Smooth muscle cell (in vitro differentiated cells): ENCODE measurements at regions not wholly inside any gene's neighbourhood (a gene's known extent, or its start where the extent isn't known, plus 50 kb on each side); places are given as distances from the start of the nearest gene placed in this dataset.

ENCODE experiments used
- DNase-seq: peaks from one replicate; lab custom pipeline; 2025; ENCODE audit not compliant: unreplicated experiment; lab: John Stamatoyannopoulos, UW
- H2AFZ ChIP-seq: fragments of 200-600 bp; sonication (generic); 2 replicates; pipeline ENCODE4 v1.6.0; 2016; ENCODE audit warnings: antibody characterized with exemption, low read depth, mild to moderate bottlenecking
- H3F3A ChIP-seq: fragments of 200-600 bp; sonication (generic); 2 replicates; pipeline ENCODE4 v1.6.0; 2017; ENCODE audit warnings: antibody characterized with exemption, low read depth
- H3K27ac ChIP-seq: fragments of 200-600 bp; sonication (generic); 2 replicates; pipeline ENCODE4 v1.5.1; 2016; ENCODE audit warnings: low read depth, mild to moderate bottlenecking
- H3K27me3 ChIP-seq: fragments of 200-600 bp; sonication (generic); 2 replicates; pipeline ENCODE4 v1.6.1; 2016; ENCODE audit warnings: low read depth, mild to moderate bottlenecking
- H3K36me3 ChIP-seq: fragments of 200-600 bp; sonication (generic); 2 replicates; pipeline ENCODE4 v1.5.1; 2016; ENCODE audit warnings: low read depth
- H3K4me1 ChIP-seq: fragments of 200-600 bp; sonication (generic); 2 replicates; pipeline ENCODE4 v1.5.1; 2016; ENCODE audit warnings: low read depth
- H3K4me2 ChIP-seq: fragments of 200-600 bp; sonication (generic); 2 replicates; pipeline ENCODE4 v1.6.0; 2016; ENCODE audit warnings: mild to moderate bottlenecking
- H3K4me3 ChIP-seq: fragments of 200-600 bp; sonication (generic); 2 replicates; pipeline ENCODE4 v1.5.1; 2016; ENCODE audit warnings: mild to moderate bottlenecking
- H3K79me2 ChIP-seq: fragments of 200-600 bp; sonication (generic); 2 replicates; pipeline ENCODE4 v1.6.0; 2016; ENCODE audit warnings: low read depth, mild to moderate bottlenecking
- H3K9ac ChIP-seq: fragments of 200-600 bp; sonication (generic); 2 replicates; pipeline ENCODE4 v1.6.0; 2016; ENCODE audit warnings: low read depth
- H3K9me3 ChIP-seq: fragments of 200-600 bp; sonication (generic); replicated peaks from 2 replicates; pipeline ENCODE4 v1.5.1; 2016; ENCODE audit warnings: low read depth
- H4K20me1 ChIP-seq: fragments of 200-600 bp; sonication (generic); 2 replicates; pipeline ENCODE4 v1.6.0; 2016; ENCODE audit warnings: low read depth
- WGBS: methylation state at CpG from one replicate; pipeline ENCODE4 v1.1.7; 2016; ENCODE audit warnings: low lambda C conversion rate; 5-methylcytosine and 5-hydroxymethylcytosine counted together
- TF ChIP-seq, protein P1 (sequence below): fragments of 200-600 bp; sonication (generic); IDR thresholded peaks from 2 replicates; pipeline ENCODE4 v1.5.1; 2017; ENCODE audit warnings: borderline replicate concordance, mild to moderate bottlenecking, antibody characterized with exemption; ENCODE audit not compliant: insufficient read depth, poor library complexity, severe bottlenecking

DNA sequence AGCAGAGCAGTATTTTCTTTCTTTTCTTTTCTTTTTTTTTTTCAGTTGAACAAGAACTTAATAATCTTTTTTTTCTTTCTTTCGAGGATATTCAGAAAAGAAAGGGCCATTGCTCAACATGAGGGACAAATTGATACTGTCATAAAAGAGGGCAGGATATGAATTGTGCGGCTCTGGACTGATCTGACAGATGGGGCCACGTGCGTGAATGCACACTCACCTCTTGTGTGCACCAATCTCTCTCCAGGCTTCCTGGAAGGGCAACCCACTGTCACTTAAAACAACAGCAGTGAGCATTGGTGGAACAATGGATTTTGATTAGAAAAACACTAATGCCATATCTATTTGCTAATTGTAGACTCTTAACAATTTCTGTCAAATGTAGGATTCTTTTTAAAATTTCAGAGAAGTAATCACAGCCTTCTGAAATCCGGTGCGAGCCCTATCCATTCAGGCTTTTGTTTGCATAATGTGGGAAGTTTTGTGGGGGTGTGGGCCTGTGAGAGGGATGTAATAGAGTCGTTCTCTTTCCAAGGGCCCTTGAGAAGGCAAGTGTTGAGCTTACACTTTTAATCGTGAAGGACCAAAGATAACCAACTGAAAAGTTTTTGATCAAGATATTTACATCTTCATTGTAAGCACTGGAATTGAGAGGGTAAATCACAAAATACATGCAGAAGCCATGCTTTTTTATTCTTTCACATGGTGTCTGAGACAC is 298.8 kb downstream of the SP3 start:
- no peaks in the 10 kb centered on the region for H3K9me3 ChIP-seq
- no peak overlapping the region for H3K27ac ChIP-seq
- H3K36me3 ChIP-seq: no peaks in the 10 kb centered on the region
- TF ChIP-seq, protein P1, sequence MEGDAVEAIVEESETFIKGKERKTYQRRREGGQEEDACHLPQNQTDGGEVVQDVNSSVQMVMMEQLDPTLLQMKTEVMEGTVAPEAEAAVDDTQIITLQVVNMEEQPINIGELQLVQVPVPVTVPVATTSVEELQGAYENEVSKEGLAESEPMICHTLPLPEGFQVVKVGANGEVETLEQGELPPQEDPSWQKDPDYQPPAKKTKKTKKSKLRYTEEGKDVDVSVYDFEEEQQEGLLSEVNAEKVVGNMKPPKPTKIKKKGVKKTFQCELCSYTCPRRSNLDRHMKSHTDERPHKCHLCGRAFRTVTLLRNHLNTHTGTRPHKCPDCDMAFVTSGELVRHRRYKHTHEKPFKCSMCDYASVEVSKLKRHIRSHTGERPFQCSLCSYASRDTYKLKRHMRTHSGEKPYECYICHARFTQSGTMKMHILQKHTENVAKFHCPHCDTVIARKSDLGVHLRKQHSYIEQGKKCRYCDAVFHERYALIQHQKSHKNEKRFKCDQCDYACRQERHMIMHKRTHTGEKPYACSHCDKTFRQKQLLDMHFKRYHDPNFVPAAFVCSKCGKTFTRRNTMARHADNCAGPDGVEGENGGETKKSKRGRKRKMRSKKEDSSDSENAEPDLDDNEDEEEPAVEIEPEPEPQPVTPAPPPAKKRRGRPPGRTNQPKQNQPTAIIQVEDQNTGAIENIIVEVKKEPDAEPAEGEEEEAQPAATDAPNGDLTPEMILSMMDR: no peak
- no peaks in the 10 kb centered on the region for H3K27me3 ChIP-seq
- H3K4me1 ChIP-seq: peaks cover 11% of the 10 kb centered on the region
- no peak overlapping the region for H2AFZ ChIP-seq
- H4K20me1 ChIP-seq: no peaks in the 10 kb centered on the region
- 88% methylated on average over 8 of the region's 8 CpGs for WGBS
- no peaks in the 10 kb centered on the region for H3F3A ChIP-seq
- no peak overlapping the region for H3K4me3 ChIP-seq
- no peak for DNase-seq
- H3K4me2 ChIP-seq: no peak overlapping the region
- H3K79me2 ChIP-seq: no peaks in the 10 kb centered on the region
- no peak overlapping the region for H3K9ac ChIP-seq

DNA sequence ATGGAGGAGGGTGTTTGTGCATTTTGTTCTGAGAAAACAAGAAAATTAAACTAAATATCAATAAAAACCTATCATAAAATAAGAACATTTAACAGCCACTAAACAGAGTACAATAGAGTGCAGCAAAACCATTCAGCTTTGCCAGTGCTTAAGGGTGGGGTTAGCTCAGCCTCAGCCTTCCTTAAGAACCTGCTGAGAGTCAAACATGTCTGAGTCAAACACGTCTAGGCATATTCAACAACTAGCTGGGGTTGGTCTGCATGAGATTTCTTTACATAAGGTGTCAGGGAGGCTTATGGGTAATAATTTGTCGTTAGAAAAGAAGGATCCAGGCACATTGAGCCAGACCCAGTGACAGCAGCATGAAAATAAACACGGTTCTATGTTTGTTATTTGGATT is 298.2 kb downstream of the SP3 start:
- no peak overlapping the region for H3K4me2 ChIP-seq
- H3K4me1 ChIP-seq: peaks cover 11% of the 10 kb centered on the region
- WGBS: 73% methylated on average over 3 of the region's 3 CpGs
- H2AFZ ChIP-seq: no peak overlapping the region
- H3K27ac ChIP-seq: no peak overlapping the region
- H3K9ac ChIP-seq: no peak overlapping the region
- no peaks in the 10 kb centered on the region for H3K9me3 ChIP-seq
- H3K4me3 ChIP-seq: no peak overlapping the region
- no peaks in the 10 kb centered on the region for H3F3A ChIP-seq
- H4K20me1 ChIP-seq: no peaks in the 10 kb centered on the region
- no peak for DNase-seq
- no peaks in the 10 kb centered on the region for H3K27me3 ChIP-seq
- no peaks in the 10 kb centered on the region for H3K36me3 ChIP-seq
- TF ChIP-seq, protein P1: no peak
- no peaks in the 10 kb centered on the region for H3K79me2 ChIP-seq

DNA sequence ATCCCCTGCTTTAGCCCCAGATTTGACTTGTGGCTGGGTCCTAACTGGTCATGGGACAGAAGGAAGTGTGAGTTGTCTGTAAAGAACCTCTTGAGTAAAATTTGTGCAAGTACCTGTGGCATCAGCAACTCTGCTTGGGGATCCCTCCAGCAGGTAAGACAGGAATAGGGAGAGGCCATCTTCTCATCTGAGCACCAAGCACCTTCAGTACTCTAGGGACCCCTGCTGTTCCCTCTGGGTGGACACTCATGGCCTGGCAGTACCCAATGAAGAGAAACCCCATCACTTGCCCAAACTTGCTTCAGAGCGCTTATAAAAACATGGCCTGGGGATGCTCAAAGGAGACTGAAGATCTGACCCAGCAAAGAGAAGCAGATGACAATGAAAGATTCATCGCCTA is 297.8 kb downstream of the SP3 start:
- TF ChIP-seq, protein P1: no peak
- peaks cover 11% of the 10 kb centered on the region for H3K4me1 ChIP-seq
- no peak overlapping the region for H3K9ac ChIP-seq
- WGBS: 97% methylated on average over 2 of the region's 2 CpGs
- H3K27ac ChIP-seq: no peak overlapping the region
- H3K36me3 ChIP-seq: no peaks in the 10 kb centered on the region
- no peak overlapping the region for H3K4me2 ChIP-seq
- H3F3A ChIP-seq: no peaks in the 10 kb centered on the region
- H3K9me3 ChIP-seq: no peaks in the 10 kb centered on the region
- no peak for DNase-seq
- H4K20me1 ChIP-seq: no peaks in the 10 kb centered on the region
- no peaks in the 10 kb centered on the region for H3K27me3 ChIP-seq
- no peaks in the 10 kb centered on the region for H3K79me2 ChIP-seq
- no peak overlapping the region for H2AFZ ChIP-seq
- no peak overlapping the region for H3K4me3 ChIP-seq

DNA sequence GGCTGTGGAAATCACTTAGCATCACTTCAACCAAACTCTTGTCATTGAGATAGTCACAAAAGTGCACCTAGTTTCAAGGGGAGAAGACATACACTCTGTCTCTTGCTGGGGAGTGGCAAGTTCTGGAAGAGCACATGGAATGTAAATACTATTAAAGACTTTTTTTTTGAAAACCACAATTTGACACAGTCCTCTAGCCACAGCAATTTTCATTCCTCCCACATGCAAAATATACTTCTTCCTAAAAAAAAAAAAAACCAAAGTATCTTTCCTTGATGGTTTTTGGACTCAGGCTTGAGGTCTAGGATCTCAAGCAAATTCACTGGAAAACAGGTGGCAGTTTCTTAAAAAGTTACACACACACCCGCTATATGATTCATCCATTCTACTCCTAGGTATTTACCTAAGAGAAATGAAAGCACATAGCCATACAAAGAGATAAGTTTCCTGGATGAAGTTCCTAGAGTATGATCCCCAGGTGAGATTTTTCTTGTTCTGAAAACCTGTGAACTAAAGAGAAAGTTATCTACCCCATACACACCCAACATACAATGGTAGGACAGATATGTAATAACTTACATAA is 295.8 kb downstream of the SP3 start:
- Histone ChIP-seq H3K4me1 (peaks cover 11% of the 10 kb centered on the region), H3K4me2 (no peak overlapping the region), H2AFZ (no peak overlapping the region), H3K9me3 (no peaks in the 10 kb centered on the region), H4K20me1 (no peaks in the 10 kb centered on the region), H3K9ac (no peak overlapping the region), H3K27ac (no peak overlapping the region), H3K27me3 (no peaks in the 10 kb centered on the region), H3K79me2 (no peaks in the 10 kb centered on the region), H3K36me3 (no peaks in the 10 kb centered on the region), H3K4me3 (no peak overlapping the region), H3F3A (no peaks in the 10 kb centered on the region)
- WGBS: 100% methylated on average over 1 of the region's 1 CpG
- TF ChIP-seq, protein P1: no peak
- DNase-seq: no peak
